Spleen (tissue), 7 donors: ENCODE measurements at regions not wholly inside any gene's neighbourhood (a gene's known extent, or its start where the extent isn't known, plus 50 kb on each side); places are given as distances from the start of the nearest gene placed in this dataset.
"Not testable (repeated sequence)": the region's sequence is repeated elsewhere in the genome, so short reads cannot be mapped to it uniquely, and the experiment has no call there.

ENCODE experiments used
- CTCF ChIP-seq, 11 experiments: fragments of 200-600 bp in 7 of 11; fragments of 450-650 bp in 4 of 11; sonication (generic) in 4 of 11; IDR thresholded peaks in 8 of 11; conservative IDR thresholded peaks in 3 of 11; 1 replicate in 7 of 11; 2 replicates in 4 of 11; pipeline versions ENCODE4 v1.4.0 to v1.8.0; 2016 to 2021; ENCODE audit warnings: antibody characterized with exemption in 11 of 11, inconsistent platforms in 4 of 11, mild to moderate bottlenecking in 1 of 11
- POLR2A ChIP-seq, 3 donors: fragments of 450-650 bp; IDR thresholded peaks; one replicate each; pipeline ENCODE4 v1.5.1; 2017; ENCODE audit warnings: antibody characterized with exemption in 3 of 3, mild to moderate bottlenecking in 1 of 3
- donor health status: DM: no; HTN: no; CAD: no; lungs with moderate emphysema.
- donor health status: DM: no; HTN: no; CAD: no.
- donor health status: DM: no; HTN: no; CAD: no.

- TF ChIP-seq POLR2A (IDR thresholded peaks at IDR 0.05); CTCF (IDR thresholded peaks at IDR 0.05 in 8 of 11, conservative IDR thresholded peaks at IDR 0.05 in 3 of 11): not testable (repeated sequence)
Measured at GRCh38 chr18:35897481-35897880, 75.0 kb upstream of the RMP24 start.
